A549 (cell line): ENCODE measurements at regions not wholly inside any gene's neighbourhood (a gene's known extent, or its start where the extent isn't known, plus 50 kb on each side); places are given as distances from the start of the nearest gene placed in this dataset.

Experiments used
- ATAC-seq, 2 experiments: fragments of 200-7000 bp in 1 of 2; fragments of >200 bp in 1 of 2; cut with Nextera tagmentation in 1 of 2; cut with Tn5 transposase in 1 of 2; 3 replicates each; pipeline versions ENCODE4 v1.8.0 to v1.9.1; 2018 to 2020; ENCODE audit warnings: mild to moderate bottlenecking in 1 of 2, moderate library complexity in 1 of 2
- CTCF ChIA-PET: fragments of 300-600 bp; sonication (Branson Sonifier 250); formaldehyde crosslinking; extraction: SDS; loops from one replicate; lab custom pipeline; 2021; ENCODE audit warnings: antibody characterized with exemption, inconsistent platforms; lab: Yijun Ruan, JAX
- POLR2A ChIA-PET: fragments of 350-600 bp; formaldehyde crosslinking; extraction: SDS; loops from one replicate; lab custom pipeline; 2021; ENCODE audit warnings: antibody characterized with exemption, inconsistent platforms; lab: Yijun Ruan, JAX
- DNase-seq, 2 experiments: peaks; one replicate each; pipeline versions ENCODE4 v3.0.0 to v3.0.0-alpha.2; 2011 to 2016; ENCODE audit warnings: low read depth in 1 of 2, low spot score in 1 of 2
- FAIRE-seq: peaks from 2 replicates; lab custom pipeline; 2011; peaks lifted over from hg19 to GRCh38; lab: Jason Lieb, UNC
- H3K27ac ChIP-seq, 2 experiments: fragments of >200 bp; sonication (Bioruptor Twin); formaldehyde crosslinking; 3 replicates each; pipeline ENCODE4 v1.5.1; 2016 to 2017
- H3K4me1 ChIP-seq: fragments of >200 bp; sonication (Bioruptor Twin); formaldehyde crosslinking; 3 replicates; pipeline ENCODE4 v1.6.1; 2016
- H3K4me2 ChIP-seq: fragments of >200 bp; sonication (Bioruptor Twin); formaldehyde crosslinking; 3 replicates; pipeline ENCODE4 v1.6.1; 2016
- H3K4me3 ChIP-seq: fragments of >200 bp; sonication (Bioruptor Twin); formaldehyde crosslinking; 3 replicates; pipeline ENCODE4 v1.5.1; 2016
- H3K9me3 ChIP-seq: fragments of >200 bp; sonication (Bioruptor Twin); formaldehyde crosslinking; 3 replicates; pipeline ENCODE4 v1.6.1; 2016
- BHLHE40 ChIP-seq: IDR thresholded peaks from 2 replicates; pipeline ENCODE4 v1.6.1; 2012; ENCODE audit warnings: low read depth, low read length, inconsistent platforms
- CBX8 ChIP-seq: fragments of 200-600 bp; sonication (generic); IDR thresholded peaks from 2 replicates; pipeline ENCODE4 v1.6.1; 2016
- CTCF ChIP-seq: fragments of >200 bp; sonication (Bioruptor Twin); formaldehyde crosslinking; IDR thresholded peaks from 3 replicates; pipeline ENCODE4 v1.5.1; 2016
- HEYL ChIP-seq: fragments of 250-450 bp; sonication (Bioruptor Pico); IDR thresholded peaks from 2 replicates; pipeline ENCODE4 v1.8.0; 2021; ENCODE audit warnings: mild to moderate bottlenecking, moderate library complexity
- HOXA7 ChIP-seq: fragments of 250-450 bp; sonication (Bioruptor Pico); IDR thresholded peaks from 2 replicates; pipeline ENCODE4 v1.5.0; 2020; ENCODE audit warnings: mild to moderate bottlenecking, moderate library complexity
- HOXB5 ChIP-seq: fragments of 250-450 bp; sonication (Bioruptor Pico); IDR thresholded peaks from 2 replicates; pipeline ENCODE4 v1.5.0; 2020; ENCODE audit warnings: mild to moderate bottlenecking, moderate library complexity
- JUN ChIP-seq, 2 experiments: fragments of >200 bp; sonication (Bioruptor Twin); formaldehyde crosslinking; IDR thresholded peaks; 2 replicates in 1 of 2; 3 replicates in 1 of 2; pipeline ENCODE4 v1.6.1; 2016 to 2017
- PBX3 ChIP-seq: IDR thresholded peaks from 2 replicates; pipeline ENCODE4 v1.6.1; 2012
- RAD21 ChIP-seq, 2 experiments: fragments of >200 bp in 1 of 2; sonication (Bioruptor Twin) in 1 of 2; formaldehyde crosslinking in 1 of 2; IDR thresholded peaks in 1 of 2; conservative IDR thresholded peaks in 1 of 2; 2 replicates in 1 of 2; 3 replicates in 1 of 2; pipeline ENCODE4 v1.6.1; 2012 to 2018; ENCODE audit warnings: inconsistent platforms in 1 of 2
- RCOR1 ChIP-seq: fragments of 150-350 bp; IDR thresholded peaks from 2 replicates; pipeline ENCODE4 v1.6.1; 2014; ENCODE audit warnings: antibody characterized with exemption, low read length, low read depth
- TFCP2L1 ChIP-seq: fragments of 250-450 bp; sonication (Bioruptor Pico); IDR thresholded peaks from 2 replicates; pipeline ENCODE4 v1.5.0; 2021; ENCODE audit warnings: mild to moderate bottlenecking
- TP53 ChIP-seq: fragments of 250-450 bp; sonication (Bioruptor Pico); IDR thresholded peaks from 2 replicates; pipeline ENCODE4 v1.5.0; 2021; ENCODE audit warnings: mild to moderate bottlenecking, moderate library complexity
- USF2 ChIP-seq: fragments of 450-650 bp; IDR thresholded peaks from 2 replicates; pipeline ENCODE4 v1.6.1; 2014; ENCODE audit warnings: antibody characterized with exemption
- ZFP36 ChIP-seq: fragments of 450-650 bp; IDR thresholded peaks from 2 replicates; pipeline ENCODE4 v1.6.1; 2014; ENCODE audit warnings: borderline replicate concordance; ENCODE audit not compliant: partially characterized antibody
- ZNF302 ChIP-seq: fragments of 250-450 bp; sonication (Bioruptor Pico); IDR thresholded peaks from 2 replicates; pipeline ENCODE4 v1.9.0; 2021; ENCODE audit warnings: inconsistent platforms, mild to moderate bottlenecking, moderate library complexity
- ZSCAN20 ChIP-seq: fragments of 250-450 bp; sonication (Bioruptor Pico); IDR thresholded peaks from 2 replicates; pipeline ENCODE4 v1.8.0; 2022; ENCODE audit warnings: mild to moderate bottlenecking, moderate library complexity
- WGBS: methylation state at CpG from one replicate; pipeline ENCODE4 v1.1.6; 2017; ENCODE audit errors: missing lambda C conversion rate; 5-methylcytosine and 5-hydroxymethylcytosine counted together
- TF ChIP-seq, protein P1 (sequence below): fragments of 250-450 bp; sonication (Bioruptor Pico); IDR thresholded peaks from 2 replicates; pipeline ENCODE4 v1.5.0; 2020; ENCODE audit warnings: low read depth, mild to moderate bottlenecking, moderate library complexity
- TF ChIP-seq, protein P2 (sequence below): fragments of >200 bp; sonication (Bioruptor Twin); formaldehyde crosslinking; IDR thresholded peaks from 2 replicates; pipeline ENCODE4 v1.6.1; 2016
- TF ChIP-seq, protein P3 (sequence below): IDR thresholded peaks from 2 replicates; pipeline ENCODE4 v1.6.1; 2012; ENCODE audit warnings: low read depth, borderline replicate concordance
- TF ChIP-seq, protein P4 (sequence below): fragments of 250-450 bp; sonication (Bioruptor Pico); IDR thresholded peaks from 2 replicates; pipeline ENCODE4 v1.5.0; 2021; ENCODE audit warnings: mild to moderate bottlenecking, moderate library complexity, borderline replicate concordance

DNA sequence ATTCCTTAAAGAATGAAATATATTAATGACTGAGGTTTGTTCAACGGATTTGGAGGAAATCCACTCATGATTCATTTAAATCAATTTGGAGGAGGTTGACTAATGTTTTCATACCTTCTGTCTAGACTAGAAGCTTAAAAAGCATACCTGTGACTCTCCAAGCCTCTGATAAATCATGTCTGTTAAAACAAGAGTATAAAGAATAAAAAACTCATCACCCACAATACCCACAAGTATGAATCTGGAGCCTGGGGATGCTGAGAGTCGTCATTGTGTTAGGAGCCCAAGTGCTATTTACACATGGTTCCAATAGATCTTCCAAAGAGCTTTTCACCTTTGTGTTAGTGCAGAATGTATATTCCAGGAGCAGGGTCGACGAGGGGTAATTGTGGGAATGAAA is 86.8 kb upstream of the ADAMTS20 start:
- no peak overlapping the region for H3K27ac ChIP-seq
- H3K4me2 ChIP-seq, result no peak overlapping the region
- no peak for TF ChIP-seq TFCP2L1 (CRISPR knock-in tag)
- no peaks in the 10 kb centered on the region for H3K4me1 ChIP-seq
- POLR2A ChIA-PET, result no interaction called here
- no peaks in the 10 kb centered on the region for H3K9me3 ChIP-seq
- DNase-seq (no peak), FAIRE-seq (no peak), ATAC-seq (no peak)
- no peak overlapping the region for H3K4me3 ChIP-seq
- CTCF ChIA-PET, result no interaction called here
- WGBS, result 1% methylated on average over 4 of the region's 4 CpGs

DNA sequence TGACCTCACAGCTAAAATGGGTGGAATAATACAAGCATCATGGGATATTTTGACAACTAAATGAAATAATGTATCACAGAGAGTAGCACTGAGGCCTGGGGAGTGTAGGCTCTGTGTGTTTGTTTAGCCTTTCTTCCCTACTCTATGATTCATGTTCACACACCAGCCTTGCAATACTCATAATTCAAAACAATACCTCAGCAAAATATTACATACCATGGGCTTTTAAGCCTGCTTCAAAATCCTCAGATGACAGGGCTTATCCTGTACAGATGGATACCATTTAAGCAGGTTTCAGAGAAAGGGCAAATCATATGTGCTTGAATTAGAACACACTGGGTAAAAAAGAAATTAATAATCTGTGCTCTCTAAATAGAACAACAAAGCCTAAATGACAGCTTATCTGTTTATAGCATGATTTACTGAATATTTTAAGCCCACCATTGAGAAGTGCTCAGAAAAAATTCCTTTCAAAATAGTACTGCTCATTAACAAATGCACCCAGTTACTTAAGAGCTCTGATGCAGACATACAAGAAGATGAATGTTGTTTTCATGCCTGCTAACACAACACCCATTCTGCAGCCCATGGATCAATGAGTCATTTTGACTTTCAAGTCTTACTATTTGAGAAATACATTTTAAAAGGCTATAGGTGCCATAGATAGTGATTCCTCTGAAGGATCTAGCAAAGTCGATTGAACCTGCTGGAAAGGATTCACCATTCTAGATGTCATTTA is 84.9 kb upstream of the ADAMTS20 start:
- ATAC-seq, result no peak

More for the DNA sequence above, 84.9 kb upstream of the ADAMTS20 start:
- 0% methylated on average over 1 of the region's 1 CpG for WGBS
- no peak for FAIRE-seq
- DNase-seq, result no peak
- no peaks in the 10 kb centered on the region for H3K9me3 ChIP-seq
- no peak for TF ChIP-seq RCOR1
- no peak for TF ChIP-seq RAD21 (conservative IDR thresholded peaks at IDR 0.05 in 1 of 2, IDR thresholded peaks at IDR 0.05 in 1 of 2)
- TF ChIP-seq HOXA7 (CRISPR knock-in tag), result no peak
- TF ChIP-seq, protein P1, sequence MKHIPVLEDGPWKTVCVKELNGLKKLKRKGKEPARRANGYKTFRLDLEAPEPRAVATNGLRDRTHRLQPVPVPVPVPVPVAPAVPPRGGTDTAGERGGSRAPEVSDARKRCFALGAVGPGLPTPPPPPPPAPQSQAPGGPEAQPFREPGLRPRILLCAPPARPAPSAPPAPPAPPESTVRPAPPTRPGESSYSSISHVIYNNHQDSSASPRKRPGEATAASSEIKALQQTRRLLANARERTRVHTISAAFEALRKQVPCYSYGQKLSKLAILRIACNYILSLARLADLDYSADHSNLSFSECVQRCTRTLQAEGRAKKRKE, result no peak
- TF ChIP-seq ZSCAN20 (CRISPR knock-in tag), result no peak
- no peak for TF ChIP-seq BHLHE40
- TF ChIP-seq ZNF302 (CRISPR knock-in tag), result no peak
- TF ChIP-seq, protein P2, sequence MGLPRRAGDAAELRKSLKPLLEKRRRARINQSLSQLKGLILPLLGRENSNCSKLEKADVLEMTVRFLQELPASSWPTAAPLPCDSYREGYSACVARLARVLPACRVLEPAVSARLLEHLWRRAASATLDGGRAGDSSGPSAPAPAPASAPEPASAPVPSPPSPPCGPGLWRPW, result no peak
- TF ChIP-seq HOXB5 (CRISPR knock-in tag), result no peak
- no peak for TF ChIP-seq TFCP2L1 (CRISPR knock-in tag)
- no peak for TF ChIP-seq HEYL
- TF ChIP-seq, protein P3, sequence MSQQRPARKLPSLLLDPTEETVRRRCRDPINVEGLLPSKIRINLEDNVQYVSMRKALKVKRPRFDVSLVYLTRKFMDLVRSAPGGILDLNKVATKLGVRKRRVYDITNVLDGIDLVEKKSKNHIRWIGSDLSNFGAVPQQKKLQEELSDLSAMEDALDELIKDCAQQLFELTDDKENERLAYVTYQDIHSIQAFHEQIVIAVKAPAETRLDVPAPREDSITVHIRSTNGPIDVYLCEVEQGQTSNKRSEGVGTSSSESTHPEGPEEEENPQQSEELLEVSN, result no peak
- no peak for TF ChIP-seq USF2
- no peak for TF ChIP-seq ZFP36
- TF ChIP-seq TP53 (CRISPR knock-in tag), result no peak
- TF ChIP-seq CTCF, result no peak
- TF ChIP-seq CBX8, result no peak
- TF ChIP-seq, protein P4, sequence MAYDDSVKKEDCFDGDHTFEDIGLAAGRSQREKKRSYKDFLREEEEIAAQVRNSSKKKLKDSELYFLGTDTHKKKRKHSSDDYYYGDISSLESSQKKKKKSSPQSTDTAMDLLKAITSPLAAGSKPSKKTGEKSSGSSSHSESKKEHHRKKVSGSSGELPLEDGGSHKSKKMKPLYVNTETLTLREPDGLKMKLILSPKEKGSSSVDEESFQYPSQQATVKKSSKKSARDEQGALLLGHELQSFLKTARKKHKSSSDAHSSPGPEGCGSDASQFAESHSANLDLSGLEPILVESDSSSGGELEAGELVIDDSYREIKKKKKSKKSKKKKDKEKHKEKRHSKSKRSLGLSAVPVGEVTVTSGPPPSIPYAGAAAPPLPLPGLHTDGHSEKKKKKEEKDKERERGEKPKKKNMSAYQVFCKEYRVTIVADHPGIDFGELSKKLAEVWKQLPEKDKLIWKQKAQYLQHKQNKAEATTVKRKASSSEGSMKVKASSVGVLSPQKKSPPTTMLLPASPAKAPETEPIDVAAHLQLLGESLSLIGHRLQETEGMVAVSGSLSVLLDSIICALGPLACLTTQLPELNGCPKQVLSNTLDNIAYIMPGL (CRISPR knock-in tag), result no peak
- no peak for TF ChIP-seq JUN (IDR thresholded peaks at IDR 0.05)
- no peak for TF ChIP-seq PBX3
- CTCF ChIA-PET, result no interaction called here
- no peak overlapping the region for H3K4me3 ChIP-seq
- POLR2A ChIA-PET, result no interaction called here
- H3K4me1 ChIP-seq, result no peaks in the 10 kb centered on the region
- H3K4me2 ChIP-seq, result no peak overlapping the region
- H3K27ac ChIP-seq, result no peak overlapping the region
